ENCODE measurements at regions not wholly inside any gene's neighbourhood (a gene's known extent, or its start where the extent isn't known, plus 50 kb on each side); places are given as distances from the start of the nearest gene placed in this dataset.

- no peak for TF ChIP-seq POLR2A (IDR thresholded peaks at IDR 0.05)
- TF ChIP-seq CTCF (IDR thresholded peaks at IDR 0.05): no peak
- TF ChIP-seq POLR2AphosphoS5 (IDR thresholded peaks at IDR 0.05): no peak
Measured at GRCh38 chr4:189035091-189035490, 895.9 kb downstream of the TRIML1 start.

All from gastroesophageal sphincter (tissue), 3 donors.